GM21423 (cell line): ENCODE measurements at regions not wholly inside any gene's neighbourhood (a gene's known extent, or its start where the extent isn't known, plus 50 kb on each side); places are given as distances from the start of the nearest gene placed in this dataset.
"Not testable (repeated sequence)": the region's sequence is repeated elsewhere in the genome, so short reads cannot be mapped to it uniquely, and the experiment has no call there.

ENCODE experiments used
- ATAC-seq: cut with Tn5 transposase; IDR thresholded peaks from one replicate; pipeline ENCODE4 v1.9.1; 2021; ENCODE audit warnings: mild to moderate bottlenecking, moderate library complexity; ENCODE audit not compliant: unreplicated experiment

DNA sequence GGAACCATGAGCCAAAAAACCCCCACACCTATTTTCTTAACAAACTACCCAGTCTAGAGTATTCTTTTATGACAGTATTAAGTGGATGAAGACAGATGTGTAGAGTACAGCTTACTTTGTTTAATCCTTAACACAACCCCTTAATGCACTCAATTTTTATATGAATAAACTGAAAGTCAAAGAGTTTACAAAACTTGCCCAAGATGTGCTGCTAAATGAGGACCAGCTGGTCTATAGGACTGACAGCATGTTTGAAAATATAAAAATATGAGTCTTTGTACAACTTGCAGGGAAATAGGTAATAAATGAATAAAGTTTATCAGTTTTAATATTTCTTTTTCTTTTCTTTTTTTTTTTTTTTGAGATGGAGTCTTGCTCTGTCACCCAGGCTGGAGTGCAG lies 102.3 kb downstream of the ZFY start:
- ATAC-seq: no peak

DNA sequence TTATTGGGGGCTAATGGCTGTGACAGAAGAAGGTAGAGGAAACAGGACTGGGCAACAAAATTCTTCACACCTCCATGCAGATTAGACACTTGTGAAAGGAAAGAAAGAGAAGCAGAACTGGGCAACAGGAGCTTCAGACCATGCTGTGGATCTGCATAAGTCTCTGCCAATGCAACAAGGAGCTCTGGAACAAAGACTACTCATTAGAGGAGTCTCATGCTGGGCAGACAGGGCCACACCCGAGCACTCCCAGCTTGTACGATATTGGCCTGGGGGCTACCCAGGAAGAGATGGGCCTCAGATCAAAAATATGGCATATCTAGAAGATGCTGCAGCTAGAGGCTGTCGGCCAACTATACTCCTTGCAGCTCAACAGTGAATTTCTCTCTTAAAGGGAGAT lies 105.2 kb downstream of the ZFY start:
- ATAC-seq: no peak

GRCh38 chrY:3041985-3042384 lies 106.8 kb downstream of the ZFY start:
- no peak for ATAC-seq

DNA sequence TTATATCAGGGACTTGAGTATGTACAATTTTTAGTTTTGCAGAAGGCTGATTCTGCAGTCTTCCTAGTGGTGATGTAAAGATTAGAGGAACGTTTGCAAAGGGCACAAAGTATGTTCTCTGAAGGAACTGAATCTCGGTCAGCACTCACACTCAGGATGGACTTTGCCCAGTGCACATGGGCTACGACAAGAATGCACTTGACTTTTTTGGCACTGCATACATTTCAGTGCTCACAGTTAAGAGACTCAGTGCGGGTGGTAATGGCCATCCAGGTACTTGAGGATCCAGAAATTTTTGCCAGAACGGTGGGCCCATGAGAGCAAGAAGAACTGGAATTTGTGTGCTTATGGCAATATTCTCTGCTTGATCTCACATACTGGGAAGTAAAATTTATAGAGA lies 107.7 kb downstream of the ZFY start:
- no peak for ATAC-seq

- ATAC-seq: no peak
These were observed 109.9 kb downstream of the ZFY start for GRCh38 chrY:3045048-3045447.

GRCh38 chrY:3055496-3055895 lies 120.3 kb downstream of the ZFY start:
- ATAC-seq: not testable (repeated sequence)

DNA sequence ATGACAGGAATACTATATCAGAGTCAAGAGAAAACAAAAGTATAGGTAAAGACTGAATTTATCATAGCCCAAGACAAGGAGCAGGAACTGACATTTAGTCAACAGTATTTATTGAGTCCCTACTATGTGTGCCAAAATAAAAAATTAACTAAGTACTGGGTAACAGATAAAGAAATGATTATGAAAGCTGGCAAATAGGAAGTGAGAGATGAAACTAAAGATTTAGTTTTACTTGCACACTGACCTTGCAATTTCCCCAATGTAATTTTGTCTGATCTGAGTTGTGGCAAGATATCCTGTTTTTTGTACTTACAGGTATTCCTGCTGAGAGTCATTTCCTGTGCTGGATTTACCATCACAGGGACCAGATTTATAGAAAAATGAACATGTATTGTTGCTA lies 123.2 kb downstream of the ZFY start:
- peak; percentile 63 for ATAC-seq

DNA sequence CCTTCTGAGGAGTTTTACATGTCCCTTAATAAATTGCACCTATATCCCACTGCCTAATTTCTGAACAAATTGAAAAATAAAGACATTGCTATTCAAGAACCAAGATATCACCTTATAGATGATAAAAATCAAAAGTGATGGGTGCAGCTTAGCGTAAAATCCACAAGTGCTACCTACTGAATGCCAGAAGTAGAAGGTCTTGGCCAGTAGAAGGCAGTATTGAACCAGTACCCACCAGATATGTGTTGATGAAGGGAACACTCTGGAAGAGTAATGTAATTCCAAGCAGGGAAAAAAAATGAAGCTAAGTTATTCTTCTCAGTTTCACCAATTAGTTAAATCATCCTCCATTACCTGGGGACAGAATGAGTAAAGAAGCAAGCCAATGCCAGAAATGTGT lies 125.5 kb downstream of the ZFY start:
- ATAC-seq: not testable (repeated sequence)

GRCh38 chrY:3088149-3088548 lies 153.0 kb downstream of the ZFY start:
- not testable (repeated sequence) for ATAC-seq

DNA sequence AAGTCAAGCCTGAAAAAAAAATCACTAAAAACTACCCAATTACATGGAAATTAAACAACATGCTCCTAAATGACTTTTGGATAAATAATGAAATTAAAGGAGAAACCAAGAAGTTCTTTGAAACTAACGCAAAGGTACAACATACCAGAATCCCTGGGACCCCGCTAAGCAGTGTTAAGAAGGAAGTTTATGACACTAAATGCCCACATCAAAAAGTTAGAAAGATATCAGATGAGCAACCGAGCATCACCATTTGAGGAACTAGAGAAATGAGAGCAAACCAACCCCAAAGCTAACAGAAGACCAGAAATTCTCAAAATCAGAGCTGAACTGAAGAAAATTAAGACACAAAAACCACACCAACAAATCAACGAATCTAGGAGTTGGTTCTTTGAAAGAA lies 173.5 kb downstream of the ZFY start:
- not testable (repeated sequence) for ATAC-seq

DNA sequence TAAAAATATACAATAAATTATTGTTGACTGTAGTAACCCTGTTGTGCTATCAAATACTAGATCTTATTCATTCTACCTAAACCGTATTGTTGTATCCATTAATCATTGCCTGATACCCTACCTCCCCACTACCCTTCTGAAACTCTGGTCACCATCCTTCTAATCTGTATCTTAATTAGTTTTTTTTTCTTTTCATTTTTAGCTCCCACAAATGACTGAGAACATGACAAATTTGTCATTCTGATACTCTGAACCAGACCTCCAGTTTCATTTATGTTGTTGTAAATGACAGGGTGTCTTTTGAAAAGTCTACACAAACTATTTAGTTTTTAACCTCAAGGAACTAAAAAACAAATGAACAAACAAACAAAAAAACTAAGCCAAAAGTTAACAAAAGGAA lies 185.1 kb downstream of the ZFY start:
- peak; percentile 86 for ATAC-seq

DNA sequence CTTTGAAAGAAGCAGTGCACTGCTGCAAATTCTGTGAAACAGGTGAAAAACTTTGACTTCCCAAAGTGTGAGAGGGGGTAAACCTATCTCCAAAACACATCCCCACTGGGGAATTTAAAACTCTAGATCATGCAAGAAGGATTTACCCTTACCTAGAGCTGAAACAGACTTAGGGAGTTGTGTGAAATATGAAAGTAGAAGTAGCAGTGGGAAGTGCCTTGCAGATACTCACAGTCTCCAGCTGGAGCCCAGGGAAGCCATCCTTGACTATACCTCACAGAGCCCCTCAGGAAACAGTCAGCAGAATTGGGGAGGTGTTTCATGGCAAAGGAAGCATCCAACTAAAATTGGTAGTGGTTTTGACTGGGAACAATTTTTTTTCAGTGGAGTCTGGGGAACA lies 185.5 kb downstream of the ZFY start:
- ATAC-seq: peak; percentile 53

DNA sequence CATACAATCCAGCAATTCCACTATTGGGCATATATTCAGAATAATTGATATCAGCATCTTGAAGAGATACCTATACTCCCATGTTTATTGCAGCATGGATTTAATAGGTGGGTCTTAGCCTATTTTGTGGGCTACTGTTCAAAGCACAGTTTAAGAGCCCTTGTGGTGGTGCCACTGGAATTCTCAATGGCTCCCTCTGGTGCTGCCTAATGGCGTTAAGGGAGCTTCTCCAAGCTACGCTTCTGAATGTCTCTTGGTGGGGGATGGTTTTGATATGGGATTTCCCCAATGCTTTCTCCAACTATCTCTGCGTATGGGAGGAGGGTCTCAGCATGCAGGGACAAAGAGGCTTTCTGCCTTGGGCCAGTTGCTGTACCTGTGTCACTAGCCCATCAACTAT lies 188.3 kb downstream of the ZFY start:
- ATAC-seq: not testable (repeated sequence)

DNA sequence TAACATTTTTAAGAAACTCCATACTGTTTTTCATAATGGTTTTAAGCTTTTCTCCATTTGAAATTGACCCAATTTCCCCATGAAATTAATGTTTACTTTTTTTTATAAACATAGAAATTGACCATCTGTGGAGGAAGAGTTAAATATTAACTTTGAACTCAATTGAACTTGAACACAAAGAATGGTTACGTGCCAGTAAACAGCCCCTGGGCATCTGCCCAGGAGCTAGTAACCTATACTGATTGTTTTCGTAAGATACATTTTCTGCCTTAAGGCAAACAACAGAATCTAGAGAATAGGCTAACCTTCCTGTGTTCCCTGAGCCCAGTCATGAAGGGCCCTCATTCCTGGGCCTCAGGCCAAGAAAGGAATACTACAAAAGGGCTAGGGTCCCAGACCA lies 235.9 kb downstream of the ZFY start:
- not testable (repeated sequence) for ATAC-seq

DNA sequence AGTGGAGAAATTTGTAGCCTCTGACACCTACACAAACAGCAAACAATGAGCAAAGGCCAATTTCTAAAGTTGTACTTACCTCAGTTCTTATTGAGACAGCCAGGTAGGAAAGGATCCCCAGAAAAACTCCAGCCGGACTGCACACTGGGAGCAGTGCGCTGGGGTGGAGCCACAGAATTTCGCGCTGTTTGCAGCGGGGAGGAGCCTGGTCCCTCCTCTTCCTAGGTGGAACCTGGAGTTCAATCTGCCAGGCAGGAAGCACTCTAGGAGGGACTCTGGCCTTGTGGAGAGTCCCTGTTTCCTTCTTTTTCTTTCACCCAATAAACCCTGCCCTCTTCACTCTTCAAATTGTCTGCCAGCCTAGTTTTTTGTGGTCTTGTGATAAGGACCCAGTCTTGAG lies 259.9 kb downstream of the ZFY start:
- ATAC-seq: not testable (repeated sequence)

GRCh38 chrY:3202287-3202686 lies 267.1 kb downstream of the ZFY start:
- not testable (repeated sequence) for ATAC-seq

GRCh38 chrY:3206733-3207132 lies 271.6 kb downstream of the ZFY start:
- ATAC-seq: peak; percentile 69

DNA sequence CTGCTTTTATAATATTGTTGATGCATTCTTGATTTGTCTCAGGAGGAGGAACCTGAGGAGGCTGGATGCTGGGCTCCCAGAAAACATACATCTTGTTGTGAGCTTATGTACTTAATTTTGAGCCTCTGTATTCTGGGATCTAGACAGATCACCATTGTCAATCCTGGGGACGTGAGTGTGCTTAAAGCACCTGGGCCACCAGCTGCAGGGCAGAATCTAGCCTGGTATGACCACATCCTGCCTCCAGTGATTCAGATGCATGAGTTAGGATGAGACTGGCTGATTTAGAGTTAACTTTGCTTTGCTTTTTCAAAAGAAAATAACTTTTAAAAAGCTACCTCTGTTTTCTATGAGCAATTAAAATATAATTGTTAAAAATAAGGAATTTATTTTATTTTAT lies 278.0 kb downstream of the ZFY start:
- peak; percentile 83 for ATAC-seq

DNA sequence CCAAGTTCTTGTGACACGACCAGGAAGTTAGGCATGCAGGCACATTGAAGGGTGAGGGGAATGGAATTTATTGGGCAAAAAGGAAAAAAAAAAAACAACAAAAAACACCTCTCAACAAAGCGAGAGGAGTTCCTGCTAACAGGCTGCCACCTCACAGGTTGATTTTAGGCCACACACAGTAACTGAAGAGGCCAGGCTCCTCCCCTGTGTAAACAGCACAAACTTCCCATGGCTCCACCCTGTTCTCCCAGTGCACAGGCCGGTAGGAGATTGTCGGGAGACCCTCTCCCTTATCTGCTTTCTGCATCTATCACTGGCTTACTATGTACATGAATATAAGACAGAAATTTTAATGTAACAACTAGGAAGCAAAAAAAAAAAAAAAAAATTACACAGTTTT lies 283.0 kb downstream of the ZFY start:
- not testable (repeated sequence) for ATAC-seq

- ATAC-seq: not testable (repeated sequence)
These were observed 283.4 kb downstream of the ZFY start for GRCh38 chrY:3218559-3218958.

- ATAC-seq: not testable (repeated sequence)
These were observed 316.0 kb upstream of the TGIF2LY start for GRCh38 chrY:3262911-3263310.

DNA sequence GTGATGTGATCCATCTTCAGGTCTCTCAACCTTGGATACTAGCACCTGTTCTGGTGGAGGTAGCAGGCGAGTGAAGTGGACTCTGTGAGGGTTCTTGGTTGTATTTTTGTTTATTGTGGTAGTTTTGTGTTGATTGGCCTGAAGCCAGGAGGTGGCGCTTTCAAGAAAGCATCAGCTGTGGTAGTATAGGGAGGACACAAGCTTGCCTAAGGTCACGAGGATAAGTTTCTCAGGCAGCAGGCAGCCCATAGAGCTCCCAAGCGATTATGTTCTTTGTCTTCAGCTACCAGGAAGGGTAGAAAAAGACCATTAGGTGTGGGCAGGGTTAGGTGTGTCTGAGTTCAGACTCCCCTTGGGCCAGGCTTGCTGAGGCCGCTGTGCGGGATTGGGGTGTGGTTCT lies 290.8 kb upstream of the TGIF2LY start:
- not testable (repeated sequence) for ATAC-seq

DNA sequence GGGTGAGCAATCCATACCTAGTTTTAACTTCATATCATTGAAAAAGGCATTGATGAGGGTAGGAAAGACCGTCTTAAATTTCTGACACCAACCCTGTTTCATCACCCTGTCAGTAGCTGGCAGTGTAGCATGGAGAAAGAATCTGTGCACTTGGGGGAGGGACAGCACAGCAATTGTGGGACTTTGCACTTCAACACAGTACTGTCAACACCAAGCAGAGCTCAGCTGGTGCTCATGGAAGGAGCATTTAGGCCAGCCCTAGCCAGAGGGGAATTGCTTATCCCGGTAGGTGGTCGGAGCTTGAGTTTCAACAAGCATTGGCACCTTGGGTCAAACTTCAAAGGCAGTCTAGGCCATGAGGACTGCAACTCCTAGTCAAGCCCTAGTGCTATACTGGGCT lies 281.6 kb upstream of the TGIF2LY start:
- ATAC-seq: not testable (repeated sequence)

GRCh38 chrY:3319988-3320387 lies 258.9 kb upstream of the TGIF2LY start:
- not testable (repeated sequence) for ATAC-seq
